NT2/D1 (cell line): ENCODE measurements at regions not wholly inside any gene's neighbourhood (a gene's known extent, or its start where the extent isn't known, plus 50 kb on each side); places are given as distances from the start of the nearest gene placed in this dataset.

ENCODE experiments used
- YY1 ChIP-seq: IDR thresholded peaks from 2 replicates; pipeline ENCODE4 v1.6.1; 2011; ENCODE audit not compliant: insufficient read length, insufficient read depth
- ZNF274 ChIP-seq: IDR thresholded peaks from 2 replicates; pipeline ENCODE4 v1.6.1; 2011; ENCODE audit warnings: mild to moderate bottlenecking, low read depth, low read length

DNA sequence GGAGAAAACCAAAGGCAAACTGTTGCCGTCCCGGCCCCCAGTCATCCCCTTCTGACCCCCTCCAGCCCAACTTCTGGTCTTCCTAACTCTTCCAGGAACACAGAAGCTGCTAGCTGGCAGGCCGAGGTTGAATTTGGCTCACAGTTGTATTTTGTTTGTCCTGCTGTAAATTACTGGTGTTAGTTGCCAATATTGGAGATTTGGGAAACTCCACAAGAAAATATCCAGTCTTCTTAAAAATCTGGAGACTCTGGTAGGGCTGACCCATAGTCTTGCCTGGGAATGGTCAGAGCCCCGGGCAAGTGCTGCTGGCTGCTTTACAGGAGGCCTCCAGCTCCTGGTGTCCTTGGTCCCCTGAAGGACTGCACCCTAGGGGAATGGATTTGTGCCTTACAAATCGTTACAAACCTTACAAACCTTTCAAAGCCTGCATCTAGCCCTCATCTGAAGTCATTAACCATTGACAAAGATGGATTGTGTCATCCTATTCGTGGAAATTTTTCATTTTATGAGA is 112.0 kb upstream of the MCTP2 start:
- TF ChIP-seq ZNF274 (no peak), YY1 (no peak)
